PC-3 (cell line): ENCODE measurements at regions not wholly inside any gene's neighbourhood (a gene's known extent, or its start where the extent isn't known, plus 50 kb on each side); places are given as distances from the start of the nearest gene placed in this dataset.

ENCODE experiments used
- ATAC-seq: fragments of 200-7000 bp; cut with Tn5 transposase; 2 replicates; pipeline ENCODE4 v1.9.1; 2020; ENCODE audit warnings: mild to moderate bottlenecking, moderate library complexity
- BruUV-seq: library from RNA; stranded (reverse); fragments of 400-500 nt; replicated peaks from 2 replicates; lab custom pipeline; 2021; lab: Mats Ljungman, UMichigan
- CTCF ChIA-PET: fragments of 300-600 bp; sonication (Branson Sonifier 250); formaldehyde crosslinking; loops from one replicate; lab custom pipeline; 2022; ENCODE audit warnings: antibody characterized with exemption; lab: Charles Lee
- POLR2A ChIA-PET: fragments of 300-600 bp; sonication (Branson Sonifier 250); formaldehyde crosslinking; loops from one replicate; lab custom pipeline; 2022; ENCODE audit warnings: antibody characterized with exemption; ENCODE audit not compliant: unreplicated experiment; lab: Charles Lee
- DNase-seq: peaks from one replicate; pipeline ENCODE4 v3.0.0-alpha.2; 2015
- H2AFZ ChIP-seq: fragments of 300-600 bp; sonication (generic); 2 replicates; pipeline ENCODE4 v1.6.0; 2016; ENCODE audit warnings: antibody characterized with exemption, low read length
- H3F3A ChIP-seq: fragments of 300-600 bp; sonication (generic); one replicate; pipeline ENCODE4 v1.6.0; 2017; ENCODE audit warnings: antibody characterized with exemption, low read length, control low read depth, mild to moderate bottlenecking; ENCODE audit not compliant: unreplicated experiment
- H3K27ac ChIP-seq: fragments of 300-600 bp; sonication (generic); 2 replicates; pipeline ENCODE4 v1.5.1; 2016; ENCODE audit warnings: mild to moderate bottlenecking, low read length
- H3K27me3 ChIP-seq: fragments of 300-600 bp; sonication (generic); 2 replicates; pipeline ENCODE4 v1.6.1; 2016; ENCODE audit warnings: low read length, mixed read lengths
- H3K36me3 ChIP-seq: fragments of 300-600 bp; sonication (generic); 2 replicates; pipeline ENCODE4 v1.6.1; 2016; ENCODE audit warnings: low read depth, mixed run types, low read length, mixed read lengths
- H3K4me1 ChIP-seq: fragments of 300-600 bp; sonication (generic); 2 replicates; pipeline ENCODE4 v1.5.1; 2016; ENCODE audit warnings: low read length; ENCODE audit not compliant: insufficient read depth
- H3K4me2 ChIP-seq: fragments of 300-600 bp; sonication (generic); 2 replicates; pipeline ENCODE4 v1.6.0; 2016; ENCODE audit warnings: low read length
- H3K4me3 ChIP-seq: fragments of 300-600 bp; sonication (generic); 2 replicates; pipeline ENCODE4 v1.5.1; 2016; ENCODE audit warnings: mild to moderate bottlenecking, low read length, mixed read lengths
- H3K79me2 ChIP-seq: fragments of 300-600 bp; sonication (generic); 2 replicates; pipeline ENCODE4 v1.6.1; 2017; ENCODE audit warnings: low read length, mixed read lengths
- H3K9ac ChIP-seq: fragments of 300-600 bp; sonication (generic); 2 replicates; pipeline ENCODE4 v1.6.0; 2016; ENCODE audit warnings: mild to moderate bottlenecking, low read length
- H3K9me2 ChIP-seq: fragments of 300-600 bp; sonication (generic); replicated peaks from 2 replicates; pipeline ENCODE4 v1.6.1; 2016; ENCODE audit warnings: mixed run types, low read length, mixed read lengths
- H3K9me3 ChIP-seq: fragments of 300-600 bp; sonication (generic); 2 replicates; pipeline ENCODE4 v1.6.1; 2016; ENCODE audit warnings: low read length, mixed read lengths
- H4K20me1 ChIP-seq: fragments of 300-600 bp; sonication (generic); 2 replicates; pipeline ENCODE4 v1.6.1; 2016; ENCODE audit warnings: low read length, mixed read lengths
- CTCF ChIP-seq: fragments of 300-600 bp; sonication (generic); conservative IDR thresholded peaks from 2 replicates; pipeline ENCODE4 v1.5.1; 2017; ENCODE audit warnings: antibody characterized with exemption, low read depth, mild to moderate bottlenecking, low read length
- EZH2 ChIP-seq: fragments of 300-600 bp; sonication (generic); IDR thresholded peaks from one replicate; pipeline ENCODE4 v1.6.1; 2017; ENCODE audit warnings: antibody characterized with exemption, mild to moderate bottlenecking, low read length; ENCODE audit not compliant: unreplicated experiment
- EZH2phosphoT487 ChIP-seq: fragments of 300-600 bp; sonication (generic); IDR thresholded peaks from 2 replicates; pipeline ENCODE4 v1.6.1; 2018; ENCODE audit warnings: mild to moderate bottlenecking, antibody characterized with exemption, low read length, borderline replicate concordance
- intact Hi-C: fragments of 100-400 bp; cut with micrococcal nuclease; formaldehyde crosslinking; loops from 2 replicates; pipeline ENCODE4 v1.9.0; 2023

GRCh38 chr12:67807814-67808213 lies 159.3 kb downstream of the DYRK2 start:
- CTCF ChIA-PET, result no interaction called here
- Histone ChIP-seq H2AFZ (no peak overlapping the region), H3K4me1 (peaks cover 27% of the 10 kb centered on the region), H3K9me2 (no peaks in the 10 kb centered on the region), H3K79me2 (no peaks in the 10 kb centered on the region), H3K4me2 (no peak overlapping the region), H3K36me3 (no peaks in the 10 kb centered on the region), H4K20me1 (no peaks in the 10 kb centered on the region), H3K9me3 (no peaks in the 10 kb centered on the region), H3K27me3 (no peaks in the 10 kb centered on the region), H3K4me3 (no peak overlapping the region), H3K27ac (no peak overlapping the region), H3F3A (no peaks in the 10 kb centered on the region), H3K9ac (no peak overlapping the region)
- ATAC-seq (peak; percentile 25; the same call in 1 of the 2 replicates), DNase-seq (peak; percentile 23)
- POLR2A ChIA-PET, result no interaction called here
- TF ChIP-seq EZH2, result no peak
- BruUV-seq, result no TSS peak
- intact Hi-C loops, result no loop called here

- POLR2A ChIA-PET, result no interaction called here
- Histone ChIP-seq H2AFZ (no peak overlapping the region), H3K4me2 (no peak overlapping the region), H3K79me2 (no peaks in the 10 kb centered on the region), H3K4me3 (no peak overlapping the region), H3F3A (no peaks in the 10 kb centered on the region), H3K4me1 (peaks cover 30% of the 10 kb centered on the region), H3K27ac (no peak overlapping the region), H4K20me1 (no peaks in the 10 kb centered on the region), H3K27me3 (no peaks in the 10 kb centered on the region), H3K36me3 (no peaks in the 10 kb centered on the region), H3K9me2 (no peaks in the 10 kb centered on the region), H3K9me3 (no peaks in the 10 kb centered on the region), H3K9ac (no peak overlapping the region)
- ATAC-seq, result no peak
- no TSS peak for BruUV-seq
- no peak for DNase-seq
- intact Hi-C loops, result loop anchor here (5.0 kb wide), 4 partner anchors 98 to 158 kb away; no protein-coding TSS in a partner anchor
- CTCF ChIA-PET, result no interaction called here
- no peak for TF ChIP-seq CTCF
- TF ChIP-seq EZH2, result no peak
- TF ChIP-seq EZH2phosphoT487, result no peak
These were observed 161.6 kb downstream of the DYRK2 start for GRCh38 chr12:67810166-67810565.

- Histone ChIP-seq H3K79me2 (no peaks in the 10 kb centered on the region), H3K36me3 (no peaks in the 10 kb centered on the region), H3K9ac (0 out of 2 replicates have a peak overlapping the region, but pooled peaks have one; percentile 14), H3K4me1 (peaks cover 30% of the 10 kb centered on the region), H3F3A (no peaks in the 10 kb centered on the region), H4K20me1 (no peaks in the 10 kb centered on the region), H3K4me3 (no peak overlapping the region), H3K27me3 (no peaks in the 10 kb centered on the region), H3K27ac (peak overlapping the region; percentile 76), H3K9me2 (no peaks in the 10 kb centered on the region), H3K4me2 (peak overlapping the region; percentile 8), H3K9me3 (peaks cover 9% of the 10 kb centered on the region; the same call in 1 of the 2 replicates), H2AFZ (no peak overlapping the region)
- ChIA-PET POLR2A (interaction anchor here (0.5 kb wide), 1 partner anchor 446 kb away, joined by 3 read pairs; no protein-coding TSS in a partner anchor), CTCF (no interaction called here)
- intact Hi-C loops, result loop anchor here (5.0 kb wide), 4 partner anchors 99 to 159 kb away; no protein-coding TSS in a partner anchor
- ATAC-seq (peak; percentile 86), DNase-seq (peak; percentile 84)
- TF ChIP-seq EZH2 (no peak), CTCF (no peak), EZH2phosphoT487 (no peak)
- no TSS peak for BruUV-seq
These were observed 163.2 kb downstream of the DYRK2 start for GRCh38 chr12:67811437-67812361.
